ENCODE measurements at regions not wholly inside any gene's neighbourhood (a gene's known extent, or its start where the extent isn't known, plus 50 kb on each side); places are given as distances from the start of the nearest gene placed in this dataset.

DNA sequence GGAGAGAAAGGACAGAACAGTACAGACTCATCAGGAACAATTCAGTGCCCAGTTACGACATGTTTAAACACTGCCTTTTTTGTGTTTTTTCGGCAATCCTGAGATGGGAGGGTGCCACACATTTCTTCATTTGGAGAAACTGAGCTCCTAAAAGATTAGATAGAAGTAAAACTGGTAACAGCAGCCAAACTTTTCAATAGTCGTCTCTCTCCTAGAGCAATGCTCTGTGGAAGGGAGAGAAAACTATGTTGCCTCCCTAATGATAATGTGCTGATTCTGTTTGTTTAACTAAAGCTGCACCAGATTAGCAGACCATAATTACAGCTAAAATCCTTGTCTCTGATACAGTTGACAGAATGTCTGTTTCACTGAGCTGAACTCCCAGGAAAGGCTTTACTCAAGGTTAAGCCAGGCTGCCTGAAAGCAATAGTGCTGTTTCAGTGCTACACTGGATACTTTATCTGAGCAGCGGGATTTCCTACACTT lies 76.2 kb upstream of the CXADR start:
- TF ChIP-seq, protein P1, sequence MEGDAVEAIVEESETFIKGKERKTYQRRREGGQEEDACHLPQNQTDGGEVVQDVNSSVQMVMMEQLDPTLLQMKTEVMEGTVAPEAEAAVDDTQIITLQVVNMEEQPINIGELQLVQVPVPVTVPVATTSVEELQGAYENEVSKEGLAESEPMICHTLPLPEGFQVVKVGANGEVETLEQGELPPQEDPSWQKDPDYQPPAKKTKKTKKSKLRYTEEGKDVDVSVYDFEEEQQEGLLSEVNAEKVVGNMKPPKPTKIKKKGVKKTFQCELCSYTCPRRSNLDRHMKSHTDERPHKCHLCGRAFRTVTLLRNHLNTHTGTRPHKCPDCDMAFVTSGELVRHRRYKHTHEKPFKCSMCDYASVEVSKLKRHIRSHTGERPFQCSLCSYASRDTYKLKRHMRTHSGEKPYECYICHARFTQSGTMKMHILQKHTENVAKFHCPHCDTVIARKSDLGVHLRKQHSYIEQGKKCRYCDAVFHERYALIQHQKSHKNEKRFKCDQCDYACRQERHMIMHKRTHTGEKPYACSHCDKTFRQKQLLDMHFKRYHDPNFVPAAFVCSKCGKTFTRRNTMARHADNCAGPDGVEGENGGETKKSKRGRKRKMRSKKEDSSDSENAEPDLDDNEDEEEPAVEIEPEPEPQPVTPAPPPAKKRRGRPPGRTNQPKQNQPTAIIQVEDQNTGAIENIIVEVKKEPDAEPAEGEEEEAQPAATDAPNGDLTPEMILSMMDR (IDR thresholded peaks at IDR 0.05; ENCODE audit: unreplicated experiment): no peak
- Mint-ChIP-seq H3K9me3 (ENCODE audit: unreplicated experiment) (no peaks in the 10 kb centered on the region), H3K27me3 (ENCODE audit: unreplicated experiment) (peaks cover 1% of the 10 kb centered on the region), H3K4me1 (ENCODE audit: unreplicated experiment) (peaks cover 30% of the 10 kb centered on the region), H3K36me3 (ENCODE audit: low read depth, unreplicated experiment) (no peaks in the 10 kb centered on the region), H3K27ac (ENCODE audit: unreplicated experiment) (no peak overlapping the region), H3K4me3 (ENCODE audit: unreplicated experiment) (no peak overlapping the region)
- no peak for DNase-seq (ENCODE audit: low spot score)

DNA sequence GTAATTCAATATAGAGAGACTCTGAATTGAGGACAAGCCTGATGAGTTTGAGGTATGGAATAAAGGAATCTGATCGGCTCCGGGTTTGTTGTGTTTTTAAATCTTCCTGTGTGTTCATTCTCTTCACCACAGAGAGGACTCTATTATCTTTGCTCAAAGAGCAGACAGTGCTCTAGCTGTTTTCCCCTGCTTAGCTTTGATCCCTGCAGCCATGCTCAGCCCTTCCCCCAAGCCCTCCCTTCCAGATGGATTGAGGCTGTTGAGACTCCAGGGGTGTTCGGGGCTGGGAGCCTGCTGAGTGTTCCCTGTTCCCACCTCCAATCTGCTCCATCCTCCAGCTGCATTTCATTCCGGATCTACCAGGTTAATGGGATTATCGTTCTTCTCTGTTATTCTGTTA lies 74.2 kb upstream of the CXADR start:
- DNase-seq (ENCODE audit: low spot score): no peak
- TF ChIP-seq, protein P1 (IDR thresholded peaks at IDR 0.05; ENCODE audit: unreplicated experiment): no peak
- H3K27me3 Mint-ChIP-seq (ENCODE audit: unreplicated experiment): peaks cover 1% of the 10 kb centered on the region
- no peak overlapping the region for H3K4me3 Mint-ChIP-seq (ENCODE audit: unreplicated experiment)
- no peaks in the 10 kb centered on the region for H3K36me3 Mint-ChIP-seq (ENCODE audit: low read depth, unreplicated experiment)
- H3K9me3 Mint-ChIP-seq (ENCODE audit: unreplicated experiment): no peaks in the 10 kb centered on the region
- no peak overlapping the region for H3K27ac Mint-ChIP-seq (ENCODE audit: unreplicated experiment)
- peaks cover 46% of the 10 kb centered on the region for H3K4me1 Mint-ChIP-seq (ENCODE audit: unreplicated experiment)

DNA sequence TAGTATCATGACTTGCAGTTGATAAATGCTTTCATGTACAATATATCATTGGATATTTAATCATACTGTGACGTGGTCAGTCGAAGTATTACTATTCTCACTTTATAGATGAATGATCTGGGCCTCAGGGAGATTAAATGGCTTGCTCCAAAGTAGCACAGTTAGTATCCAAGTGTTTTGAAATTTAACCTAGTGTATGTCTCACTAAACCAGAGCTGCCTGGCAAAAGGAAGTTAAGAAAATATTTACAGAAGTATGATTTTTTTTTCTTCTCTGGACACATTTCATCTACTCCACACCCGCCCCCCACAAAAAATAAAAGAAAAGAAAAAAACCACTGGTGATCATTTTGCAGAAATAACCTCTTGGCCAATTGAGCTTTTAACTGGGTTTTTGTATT lies 71.9 kb upstream of the CXADR start:
- Mint-ChIP-seq H3K9me3 (ENCODE audit: unreplicated experiment) (no peaks in the 10 kb centered on the region), H3K27ac (ENCODE audit: unreplicated experiment) (no peak overlapping the region), H3K4me1 (ENCODE audit: unreplicated experiment) (peaks cover 41% of the 10 kb centered on the region), H3K4me3 (ENCODE audit: unreplicated experiment) (no peak overlapping the region), H3K27me3 (ENCODE audit: unreplicated experiment) (peaks cover 2% of the 10 kb centered on the region), H3K36me3 (ENCODE audit: low read depth, unreplicated experiment) (no peaks in the 10 kb centered on the region)
- TF ChIP-seq, protein P1 (IDR thresholded peaks at IDR 0.05; ENCODE audit: unreplicated experiment): no peak
- no peak for DNase-seq (ENCODE audit: low spot score)

DNA sequence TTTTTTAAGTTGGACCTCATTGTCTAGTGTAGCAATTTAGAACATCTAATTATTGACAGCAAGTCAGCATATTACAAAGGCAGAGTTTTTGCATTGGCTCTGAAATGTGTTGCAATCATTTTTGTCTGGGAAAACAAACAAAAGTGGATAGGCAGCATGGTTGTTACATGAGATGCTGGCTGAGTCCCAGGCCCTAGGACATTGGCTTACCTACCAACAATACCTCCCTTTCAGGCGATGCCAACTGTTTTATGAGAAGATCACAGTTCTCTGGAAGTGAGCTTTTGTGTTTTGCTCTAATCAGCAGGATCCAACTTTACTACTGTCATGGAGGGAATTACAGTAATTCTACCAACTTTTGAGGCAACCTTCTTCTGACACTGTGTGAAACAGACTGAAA lies 71.5 kb upstream of the CXADR start:
- H3K4me1 Mint-ChIP-seq (ENCODE audit: unreplicated experiment): peaks cover 40% of the 10 kb centered on the region
- H3K27ac Mint-ChIP-seq (ENCODE audit: unreplicated experiment): peak overlapping the region; percentile 61
- H3K4me3 Mint-ChIP-seq (ENCODE audit: unreplicated experiment): no peak overlapping the region
- DNase-seq (ENCODE audit: low spot score): no peak
- H3K27me3 Mint-ChIP-seq (ENCODE audit: unreplicated experiment): peaks cover 2% of the 10 kb centered on the region
- TF ChIP-seq, protein P1 (IDR thresholded peaks at IDR 0.05; ENCODE audit: unreplicated experiment): no peak
- H3K36me3 Mint-ChIP-seq (ENCODE audit: low read depth, unreplicated experiment): no peaks in the 10 kb centered on the region
- H3K9me3 Mint-ChIP-seq (ENCODE audit: unreplicated experiment): no peaks in the 10 kb centered on the region

DNA sequence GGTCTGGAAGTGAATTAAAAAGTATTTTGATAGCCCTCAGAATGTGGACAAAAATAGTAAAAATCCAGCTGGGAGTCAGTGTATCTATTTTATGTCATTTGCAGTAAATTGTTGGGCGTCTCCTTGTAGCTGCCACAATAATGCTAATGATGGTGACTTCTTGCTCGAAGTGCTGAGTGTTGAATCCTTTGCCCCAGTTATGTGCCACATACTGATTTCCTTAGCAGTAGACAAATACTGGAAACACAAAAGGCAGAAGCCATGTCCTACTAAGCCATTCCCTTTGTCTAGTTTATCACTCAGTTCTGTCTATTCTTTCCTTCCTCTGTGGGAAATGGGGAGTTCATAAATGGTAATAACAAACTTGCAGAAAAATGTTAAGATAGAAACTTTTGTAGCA lies 70.7 kb upstream of the CXADR start:
- TF ChIP-seq, protein P1 (IDR thresholded peaks at IDR 0.05; ENCODE audit: unreplicated experiment): no peak
- no peak overlapping the region for H3K4me3 Mint-ChIP-seq (ENCODE audit: unreplicated experiment)
- H3K27me3 Mint-ChIP-seq (ENCODE audit: unreplicated experiment): peaks cover 2% of the 10 kb centered on the region
- peak overlapping the region; percentile 5 for H3K27ac Mint-ChIP-seq (ENCODE audit: unreplicated experiment)
- peaks cover 34% of the 10 kb centered on the region for H3K4me1 Mint-ChIP-seq (ENCODE audit: unreplicated experiment)
- H3K36me3 Mint-ChIP-seq (ENCODE audit: low read depth, unreplicated experiment): no peaks in the 10 kb centered on the region
- H3K9me3 Mint-ChIP-seq (ENCODE audit: unreplicated experiment): no peaks in the 10 kb centered on the region
- DNase-seq (ENCODE audit: low spot score): no peak
